Lung microvascular endothelial cell (primary cell): ENCODE measurements at regions not wholly inside any gene's neighbourhood (a gene's known extent, or its start where the extent isn't known, plus 50 kb on each side); places are given as distances from the start of the nearest gene placed in this dataset.
"Not testable (repeated sequence)": the region's sequence is repeated elsewhere in the genome, so short reads cannot be mapped to it uniquely, and the experiment has no call there.

Source experiments
- DNase-seq, 2 donors: peaks; one replicate each; pipeline versions ENCODE4 v3.0.0 to v3.0.0-alpha.2; 2010; ENCODE audit warnings: low read depth in 2 of 2

DNA sequence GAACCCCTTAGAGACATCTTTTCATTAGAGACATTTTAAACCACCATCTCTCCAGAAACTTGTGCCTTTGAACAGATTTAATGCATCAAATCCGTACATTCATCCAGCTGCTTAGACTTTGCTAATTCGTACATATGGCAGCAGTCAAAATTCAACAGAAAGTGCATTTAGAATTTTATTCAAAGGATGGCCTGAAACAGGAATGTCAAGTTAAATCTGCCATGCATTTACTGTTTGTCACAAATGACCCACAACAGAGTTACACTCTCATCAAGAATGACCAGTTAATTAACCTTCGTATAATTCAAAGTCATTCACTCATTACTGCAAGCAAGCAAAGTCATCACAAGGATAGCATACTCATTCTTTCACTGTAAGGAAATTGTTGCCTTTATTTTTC is 284.3 kb downstream of the SLC7A11 start:
- DNase-seq: no peak

DNA sequence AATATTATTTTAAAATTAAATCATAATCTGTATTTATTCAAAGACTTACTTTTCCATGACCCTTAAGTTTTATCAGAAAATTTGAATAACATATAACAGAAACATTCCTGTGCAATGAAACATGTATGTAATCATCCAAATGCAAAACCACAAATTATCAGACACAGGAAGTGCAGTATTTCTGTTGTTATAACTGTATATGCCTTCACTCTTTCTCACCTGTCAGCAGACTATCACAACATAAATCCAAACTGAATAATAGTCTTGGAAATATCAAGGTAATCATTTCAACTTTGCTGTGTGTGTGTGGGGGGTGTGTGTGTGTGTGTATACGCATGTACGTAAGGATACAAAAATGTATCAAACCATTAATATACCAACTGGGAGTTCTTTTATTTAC is 285.9 kb downstream of the SLC7A11 start:
- DNase-seq: no peak

- no peak for DNase-seq
Measured at GRCh38 chr4:137955595-137955994, 286.6 kb downstream of the SLC7A11 start.

- no peak for DNase-seq
Measured at GRCh38 chr4:137952116-137952515, 290.0 kb downstream of the SLC7A11 start.

DNA sequence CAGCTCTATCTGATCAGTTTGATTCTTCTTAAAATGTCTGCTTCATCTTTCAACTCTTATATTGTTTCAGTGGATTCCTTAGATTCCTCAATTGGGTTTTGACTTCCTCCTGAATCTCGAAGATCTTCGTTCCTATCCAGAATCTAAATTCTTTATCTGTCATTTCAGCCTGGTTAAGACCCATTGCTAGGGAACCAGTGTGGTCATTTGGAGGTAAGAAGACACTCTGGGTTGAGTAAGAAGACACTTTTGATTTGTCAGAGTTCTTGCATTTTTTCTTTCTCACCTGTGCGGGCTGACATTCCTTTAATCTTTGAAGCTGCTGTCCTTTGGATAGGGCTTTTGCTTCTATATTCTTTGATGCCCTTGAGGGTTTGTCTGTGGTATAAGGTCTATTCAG is 291.9 kb downstream of the SLC7A11 start:
- no peak for DNase-seq

DNA sequence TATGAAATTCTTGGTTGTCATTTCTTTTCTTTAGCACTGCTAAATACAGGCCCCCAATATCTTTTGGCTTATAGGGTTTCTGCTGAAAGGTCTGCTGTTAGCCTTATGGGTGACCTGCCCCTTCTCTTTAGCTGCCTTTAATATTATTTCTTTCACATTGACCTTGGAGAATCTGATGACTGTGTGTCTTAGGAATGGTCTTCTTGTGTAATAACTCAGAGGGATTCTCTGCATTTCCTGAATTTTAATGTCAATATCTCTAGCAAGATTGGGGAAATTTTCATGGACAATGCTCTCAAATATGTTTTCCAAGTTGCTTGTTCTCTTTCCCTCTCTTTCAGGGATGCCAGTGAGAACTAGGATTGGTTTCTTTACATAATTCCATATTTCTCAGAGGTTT is 292.4 kb downstream of the SLC7A11 start:
- no peak for DNase-seq

DNA sequence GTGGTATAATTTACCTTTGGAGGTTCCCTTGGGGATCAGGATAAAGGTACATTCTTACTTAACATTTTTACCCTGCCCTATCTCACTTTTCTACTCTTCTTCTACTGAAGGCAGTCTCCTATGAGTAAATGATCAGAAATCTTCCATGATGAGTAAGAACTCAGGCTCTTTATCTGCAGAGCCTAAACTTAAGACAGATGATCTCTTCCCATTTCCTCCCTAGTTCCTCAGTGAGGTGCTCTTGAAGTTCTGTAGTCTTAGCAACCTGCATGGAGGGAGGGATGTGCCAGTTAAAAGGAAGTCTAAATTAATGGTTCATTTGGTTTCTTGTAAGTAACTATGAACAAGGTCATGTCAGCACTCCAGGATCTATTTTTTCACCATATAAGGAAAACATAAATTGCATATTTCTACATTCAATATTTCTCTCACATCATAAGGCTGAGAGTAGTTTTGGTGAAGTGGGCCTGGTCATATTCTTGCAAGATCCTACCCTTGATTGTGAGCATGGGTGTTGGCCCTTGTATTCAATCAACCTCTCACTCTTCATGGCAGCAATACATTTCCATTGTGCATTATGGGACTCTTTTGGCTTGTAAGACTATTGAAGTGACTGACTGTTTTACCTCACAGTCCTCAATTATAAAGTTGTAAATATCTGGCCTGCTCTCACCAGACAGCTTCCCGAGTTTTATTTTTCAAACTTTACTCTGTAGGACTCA is 295.5 kb downstream of the SLC7A11 start:
- no peak for DNase-seq

DNA sequence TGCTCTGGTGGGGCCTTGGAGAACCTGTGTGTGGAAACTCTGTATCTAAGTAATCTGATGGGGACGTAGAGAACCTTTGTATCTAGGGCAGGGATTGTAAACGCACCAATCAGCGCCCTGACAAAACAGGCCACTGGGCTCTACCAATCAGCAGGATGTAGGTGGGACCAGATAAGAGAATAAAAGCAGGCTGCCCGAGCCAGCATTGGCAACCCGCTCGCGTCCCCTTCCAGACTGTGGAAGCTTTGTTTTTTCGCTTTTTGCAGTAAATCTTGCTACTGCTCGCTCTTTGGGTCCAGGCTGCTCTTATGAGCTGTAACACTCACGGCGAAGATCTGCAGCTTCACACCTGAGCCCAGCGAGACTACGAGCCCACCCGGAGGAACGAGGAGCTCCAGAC is 299.3 kb downstream of the SLC7A11 start:
- not testable (repeated sequence) for DNase-seq

GRCh38 chr4:137942015-137942515 is 300.1 kb downstream of the SLC7A11 start:
- not testable (repeated sequence) for DNase-seq

DNA sequence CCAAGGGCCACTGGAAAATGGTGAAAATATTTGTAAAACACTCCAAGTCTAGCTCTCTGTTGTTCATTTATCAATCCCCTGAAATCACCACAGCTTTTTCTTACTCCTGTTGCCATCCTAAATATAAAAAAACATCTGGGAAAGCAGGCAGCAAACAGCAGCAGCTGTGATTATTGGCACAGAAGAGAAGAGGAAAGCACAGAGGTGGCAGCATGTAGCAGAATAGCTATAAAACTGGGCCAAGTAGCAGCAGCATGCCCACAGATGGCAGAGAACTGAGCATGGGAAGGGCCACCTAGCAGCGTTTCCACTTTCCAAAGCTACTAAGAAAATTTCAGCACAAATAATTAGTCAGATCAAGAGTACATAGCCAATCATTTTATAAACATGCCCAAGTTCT is 307.2 kb downstream of the SLC7A11 start:
- DNase-seq: no peak

GRCh38 chr4:137934046-137934445 is 308.1 kb downstream of the SLC7A11 start:
- DNase-seq: no peak

- DNase-seq: no peak
Measured at GRCh38 chr4:137927972-137928371, 314.2 kb downstream of the SLC7A11 start.

- DNase-seq: no peak
Measured at GRCh38 chr4:137923494-137923893, 318.7 kb downstream of the SLC7A11 start.

DNA sequence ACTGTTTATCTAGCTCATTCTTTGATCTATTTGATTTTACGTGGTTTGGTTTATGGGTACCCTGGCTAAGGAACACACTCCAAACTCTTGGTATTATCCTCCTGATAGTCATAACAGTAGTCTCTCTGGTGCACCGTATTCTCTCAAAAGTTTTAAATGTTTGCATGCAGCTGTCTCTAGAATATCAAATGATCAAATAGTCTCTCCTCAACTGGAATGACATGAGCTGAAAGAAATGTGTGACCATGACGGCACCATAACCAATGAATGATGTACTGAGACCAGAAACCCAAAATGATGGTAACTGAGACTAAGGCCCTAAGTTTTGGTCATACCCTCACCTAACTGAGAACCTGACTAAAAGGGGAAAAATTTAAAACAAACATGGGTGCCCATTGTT is 319.4 kb downstream of the SLC7A11 start:
- no peak for DNase-seq

DNA sequence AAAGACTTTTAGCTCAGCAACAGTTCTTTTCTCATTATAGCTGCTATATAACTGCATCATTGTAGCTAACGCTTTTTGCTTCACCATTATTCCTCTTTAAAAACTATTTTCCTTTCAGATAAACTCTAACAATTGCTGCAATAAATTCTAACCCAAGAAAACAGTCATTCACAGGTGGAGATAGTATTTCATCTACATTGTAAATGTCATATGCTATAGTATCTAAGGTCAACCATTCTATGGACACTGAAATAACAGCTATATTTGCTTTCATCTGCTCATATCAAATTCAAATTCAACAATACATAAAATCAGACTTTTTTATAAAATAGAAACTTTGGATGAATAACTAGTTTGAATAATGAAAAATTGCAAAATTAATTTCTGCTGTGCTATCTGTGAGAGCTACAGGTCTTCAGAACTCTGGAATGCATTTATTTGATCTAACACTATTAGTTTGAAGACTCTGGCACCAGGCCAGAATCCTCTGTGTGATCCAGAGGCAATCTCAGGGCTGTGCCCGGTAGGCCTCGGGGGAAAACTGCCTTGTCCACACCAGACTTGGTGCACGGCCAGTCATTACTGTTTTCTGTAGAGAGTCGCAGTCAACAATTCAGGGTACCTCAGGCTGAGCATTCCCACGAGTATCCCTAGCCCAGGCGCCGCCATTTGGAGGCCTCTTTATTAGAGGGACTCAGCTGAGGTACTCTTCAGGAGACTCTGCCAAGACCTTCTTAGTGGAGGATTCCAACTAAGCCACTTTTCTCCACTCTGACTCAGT is 332.4 kb downstream of the SLC7A11 start:
- no peak for DNase-seq

- DNase-seq: no peak
Measured at GRCh38 chr4:137905930-137906329, 336.2 kb downstream of the SLC7A11 start.

- no peak for DNase-seq
Measured at GRCh38 chr4:137901114-137901513, 341.0 kb downstream of the SLC7A11 start.

GRCh38 chr4:137896221-137896737 is 345.9 kb downstream of the SLC7A11 start:
- DNase-seq: no peak

DNA sequence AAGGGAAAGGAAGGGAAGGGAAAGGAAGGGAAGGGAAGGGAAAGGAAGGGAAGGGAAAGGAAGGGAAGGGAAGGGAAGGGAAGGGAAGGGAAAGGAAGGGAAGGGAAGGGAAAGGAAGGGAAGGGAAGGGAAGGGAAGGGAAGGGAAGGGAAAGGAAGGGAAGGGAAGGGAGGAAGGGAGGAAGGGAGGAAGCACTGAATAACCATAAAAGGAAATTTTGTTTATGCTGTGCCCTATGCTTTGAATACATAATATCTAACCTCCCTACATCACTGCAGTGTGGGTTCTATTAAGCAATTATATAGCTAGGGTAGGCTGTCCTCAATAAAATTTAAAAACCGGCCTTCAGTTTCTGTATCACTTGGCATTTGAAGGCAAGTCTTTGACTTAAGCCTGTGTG is 346.6 kb downstream of the SLC7A11 start:
- DNase-seq: not testable (repeated sequence)

DNA sequence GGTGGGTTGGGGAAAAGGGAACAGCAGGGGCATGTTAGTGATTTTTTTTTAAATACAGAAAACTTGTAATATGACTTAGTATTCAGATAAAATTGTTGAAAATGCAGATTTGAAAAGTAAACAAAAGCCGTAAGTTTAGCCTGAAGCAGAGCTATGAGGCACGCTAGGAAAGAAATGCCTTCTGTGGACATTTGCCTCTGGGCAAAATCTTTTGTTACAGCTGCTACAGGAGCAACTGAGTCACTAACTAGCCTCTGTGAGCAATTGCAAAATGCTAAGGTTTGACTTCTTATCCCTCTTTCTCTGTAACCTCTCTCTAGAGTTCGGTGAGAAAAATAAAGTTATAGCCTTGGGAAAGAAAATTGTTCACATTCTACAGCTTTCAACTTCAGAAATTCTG is 350.0 kb downstream of the SLC7A11 start:
- DNase-seq: no peak

GRCh38 chr4:137890812-137891211 is 351.3 kb downstream of the SLC7A11 start:
- DNase-seq: no peak

DNA sequence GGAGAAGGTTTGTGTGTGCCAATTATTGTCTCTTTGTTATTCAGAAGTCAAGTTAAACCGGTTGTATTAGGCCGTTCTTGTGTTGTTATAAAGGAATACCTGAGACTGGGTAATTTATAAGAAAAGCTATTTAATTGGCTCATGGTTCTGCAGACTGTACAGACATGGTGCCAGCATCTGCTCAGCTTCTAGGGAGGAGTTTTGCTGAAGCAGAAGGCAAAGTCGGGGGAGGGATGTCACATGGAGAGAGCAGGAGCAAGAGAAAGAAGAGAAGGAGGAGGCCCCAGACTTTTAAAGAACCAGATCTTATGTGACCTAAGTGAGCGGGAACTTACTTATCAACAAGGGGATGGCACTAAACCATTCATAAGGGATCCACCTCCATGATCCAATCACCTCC is 349.3 kb upstream of the PCDH18 start:
- no peak for DNase-seq

DNA sequence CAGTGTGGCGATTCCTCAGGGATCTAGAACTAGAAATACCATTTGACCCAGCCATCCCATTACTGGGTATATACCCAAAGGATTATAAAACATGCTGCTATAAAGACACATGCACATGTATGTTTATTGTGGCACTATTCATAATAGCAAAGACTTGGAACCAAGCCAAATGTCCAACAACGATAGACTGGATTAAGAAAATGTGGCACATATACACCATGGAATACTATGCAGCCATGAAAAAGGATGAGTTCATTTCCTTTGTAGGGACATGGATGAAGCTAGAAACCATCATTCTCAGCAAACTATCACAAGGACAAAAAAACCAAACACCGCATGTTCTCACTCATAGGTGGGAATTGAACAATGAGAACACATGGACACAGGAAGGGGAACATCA is 335.8 kb upstream of the PCDH18 start:
- DNase-seq: not testable (repeated sequence)
